ENCODE measurements at regions not wholly inside any gene's neighbourhood (a gene's known extent, or its start where the extent isn't known, plus 50 kb on each side); places are given as distances from the start of the nearest gene placed in this dataset.
"Not testable (repeated sequence)": the region's sequence is repeated elsewhere in the genome, so short reads cannot be mapped to it uniquely, and the experiment has no call there.

- DNase-seq (ENCODE audit: low read depth in 3 of 3, low spot score in 2 of 3) = no peak
These were observed 101.4 kb upstream of the IRX4 start for GRCh38 chr5:1983919-1984695.

DNA sequence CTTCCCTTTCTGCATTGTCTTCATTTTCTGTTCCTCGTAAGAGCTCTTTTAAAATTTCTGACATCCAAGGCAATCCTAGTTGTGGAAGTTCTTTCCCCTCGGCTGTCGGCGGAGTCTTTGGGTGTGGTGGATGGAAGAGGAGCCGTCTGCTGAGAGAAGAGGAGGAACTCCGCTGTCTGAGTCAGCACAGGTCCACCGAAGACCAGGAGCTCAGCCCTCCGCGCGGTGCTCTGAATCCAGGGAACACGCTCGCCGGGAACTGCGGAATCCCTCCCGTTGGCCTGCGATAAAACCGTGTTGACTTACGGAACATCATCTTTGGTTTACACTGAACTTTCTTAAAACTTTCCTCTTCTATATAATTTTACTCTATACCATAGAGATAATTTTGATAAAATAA is 100.7 kb upstream of the IRX4 start:
- DNase-seq (ENCODE audit: low read depth in 3 of 3, low spot score in 2 of 3) = no peak

- not testable (repeated sequence) for DNase-seq (ENCODE audit: low read depth in 3 of 3, low spot score in 2 of 3)
These were observed 99.8 kb upstream of the IRX4 start for GRCh38 chr5:1982561-1982960.

DNA sequence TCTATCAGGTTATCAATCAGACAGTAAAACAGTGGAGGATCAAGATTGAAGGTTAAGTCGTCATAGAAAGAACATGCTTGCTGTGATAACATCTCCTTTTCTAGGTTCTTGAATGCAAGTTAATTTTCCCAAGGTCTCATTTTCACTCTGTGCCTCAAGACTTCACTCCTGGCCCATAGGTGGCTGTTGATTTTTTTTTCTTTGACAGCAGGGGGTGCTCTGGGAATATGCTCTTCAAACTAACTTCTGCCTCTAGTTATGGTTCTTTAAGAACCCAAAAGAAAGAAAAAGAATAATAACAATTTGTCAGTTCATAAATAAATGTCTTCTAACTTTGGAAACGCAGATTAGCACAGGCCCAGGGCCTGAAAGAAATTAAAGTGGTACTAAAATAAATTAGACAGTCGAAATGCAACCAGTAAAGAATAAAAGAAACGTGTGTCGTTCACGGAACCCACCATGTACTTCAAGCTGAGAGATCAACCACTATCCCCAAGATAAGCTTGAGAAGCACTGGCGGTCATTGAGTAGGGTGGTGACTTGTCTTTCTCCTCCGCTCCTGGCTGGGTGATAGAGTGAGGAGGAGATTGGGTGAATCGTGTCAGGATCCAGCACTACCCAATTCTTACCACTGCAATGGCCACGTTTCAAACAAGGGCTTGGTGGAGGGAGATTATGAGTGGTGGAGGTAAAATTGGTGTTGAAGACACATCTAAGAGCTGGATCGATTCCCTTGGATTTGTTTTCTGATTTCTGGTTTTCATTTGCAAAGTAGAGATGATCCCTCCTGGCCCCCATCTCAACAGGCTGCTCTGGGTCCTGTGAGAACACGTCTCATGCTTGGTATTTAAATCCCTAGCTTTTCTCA is 93.4 kb upstream of the IRX4 start:
- no peak for DNase-seq (ENCODE audit: low read depth in 3 of 3, low spot score in 2 of 3)

GRCh38 chr5:1975406-1975715 is 92.6 kb upstream of the IRX4 start:
- DNase-seq (ENCODE audit: low read depth in 3 of 3, low spot score in 2 of 3) = no peak

- no peak for DNase-seq (ENCODE audit: low read depth in 3 of 3, low spot score in 2 of 3)
These were observed 92.0 kb upstream of the IRX4 start for GRCh38 chr5:1974501-1975405.

- no peak for DNase-seq (ENCODE audit: low read depth in 3 of 3, low spot score in 2 of 3)
These were observed 91.4 kb upstream of the IRX4 start for GRCh38 chr5:1974081-1974480.

- DNase-seq (ENCODE audit: low read depth in 3 of 3, low spot score in 2 of 3) = no peak
These were observed 90.8 kb upstream of the IRX4 start for GRCh38 chr5:1973391-1974013.

GRCh38 chr5:1971944-1972343 is 89.2 kb upstream of the IRX4 start:
- no peak for DNase-seq (ENCODE audit: low read depth in 3 of 3, low spot score in 2 of 3)

GRCh38 chr5:1967736-1968135 is 85.0 kb upstream of the IRX4 start:
- DNase-seq (ENCODE audit: low read depth in 3 of 3, low spot score in 2 of 3) = no peak

DNA sequence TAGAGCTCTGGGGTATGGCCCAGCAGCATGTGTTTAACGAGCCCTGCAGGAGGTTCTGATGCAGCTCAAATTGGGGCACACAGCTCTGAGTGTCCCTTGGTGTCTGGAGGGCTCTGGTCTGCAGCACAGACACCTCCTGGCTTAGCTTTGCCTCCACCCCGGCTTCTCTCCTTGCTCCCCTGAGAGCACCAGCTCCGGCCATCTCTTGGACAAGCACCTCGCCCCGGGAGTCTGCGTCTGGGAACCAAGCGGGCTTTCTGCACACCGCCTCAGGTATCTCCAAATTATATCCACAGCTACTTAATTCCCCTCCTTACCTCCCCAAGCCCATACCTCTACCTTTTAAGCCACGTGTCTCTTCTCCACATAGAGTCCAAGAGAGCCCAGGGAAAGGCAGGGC is 83.7 kb upstream of the IRX4 start:
- DNase-seq (ENCODE audit: low read depth in 3 of 3, low spot score in 2 of 3) = no peak

DNA sequence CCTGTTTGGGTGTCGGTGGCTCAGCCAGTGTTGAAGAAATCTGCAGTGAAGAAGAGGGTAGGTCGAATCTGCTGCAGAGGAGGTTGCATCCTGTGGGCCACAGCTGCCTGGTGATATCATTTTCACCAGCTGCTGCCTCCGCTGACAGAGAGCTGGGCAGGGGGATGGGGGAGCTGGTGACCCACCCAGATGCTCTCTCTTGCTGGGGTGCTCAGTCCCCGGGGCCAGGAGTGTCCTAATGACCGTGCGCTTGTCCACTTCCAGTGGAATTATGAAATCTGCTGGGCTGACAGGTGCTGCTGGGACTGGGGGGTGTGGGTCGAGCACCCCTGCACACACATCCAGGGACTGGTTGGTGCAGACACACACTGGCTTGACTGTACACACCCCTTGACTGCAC is 83.2 kb upstream of the IRX4 start:
- no peak for DNase-seq (ENCODE audit: low read depth in 3 of 3, low spot score in 2 of 3)

DNA sequence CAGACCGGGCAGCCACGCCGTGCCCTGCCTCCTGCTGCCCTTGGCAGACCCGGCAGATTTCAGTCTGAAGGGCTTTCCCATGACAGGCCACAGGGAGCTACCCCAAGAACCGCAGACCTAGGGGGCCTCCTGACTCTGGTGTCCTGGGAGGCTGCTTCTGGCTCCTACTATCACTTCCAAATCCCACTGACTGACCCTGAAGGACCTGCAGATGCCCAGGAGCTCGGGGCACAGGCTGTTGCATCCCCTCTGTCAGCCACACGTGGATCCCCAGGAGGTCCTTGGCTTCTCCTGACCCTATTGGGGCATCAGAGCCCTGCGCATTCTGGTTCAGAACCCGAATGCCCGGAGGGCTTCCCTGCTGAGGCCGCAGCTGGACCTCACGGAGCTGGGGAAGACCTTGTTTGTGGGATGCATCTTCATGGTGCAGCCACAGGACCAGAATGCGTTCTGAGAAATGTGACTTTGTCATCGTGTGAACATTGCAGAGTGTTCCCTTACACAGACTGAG is 81.3 kb upstream of the IRX4 start:
- no peak for DNase-seq (ENCODE audit: low read depth in 3 of 3, low spot score in 2 of 3)

GRCh38 chr5:1963358-1963757 is 80.6 kb upstream of the IRX4 start:
- no peak for DNase-seq (ENCODE audit: low read depth in 3 of 3, low spot score in 2 of 3)

DNA sequence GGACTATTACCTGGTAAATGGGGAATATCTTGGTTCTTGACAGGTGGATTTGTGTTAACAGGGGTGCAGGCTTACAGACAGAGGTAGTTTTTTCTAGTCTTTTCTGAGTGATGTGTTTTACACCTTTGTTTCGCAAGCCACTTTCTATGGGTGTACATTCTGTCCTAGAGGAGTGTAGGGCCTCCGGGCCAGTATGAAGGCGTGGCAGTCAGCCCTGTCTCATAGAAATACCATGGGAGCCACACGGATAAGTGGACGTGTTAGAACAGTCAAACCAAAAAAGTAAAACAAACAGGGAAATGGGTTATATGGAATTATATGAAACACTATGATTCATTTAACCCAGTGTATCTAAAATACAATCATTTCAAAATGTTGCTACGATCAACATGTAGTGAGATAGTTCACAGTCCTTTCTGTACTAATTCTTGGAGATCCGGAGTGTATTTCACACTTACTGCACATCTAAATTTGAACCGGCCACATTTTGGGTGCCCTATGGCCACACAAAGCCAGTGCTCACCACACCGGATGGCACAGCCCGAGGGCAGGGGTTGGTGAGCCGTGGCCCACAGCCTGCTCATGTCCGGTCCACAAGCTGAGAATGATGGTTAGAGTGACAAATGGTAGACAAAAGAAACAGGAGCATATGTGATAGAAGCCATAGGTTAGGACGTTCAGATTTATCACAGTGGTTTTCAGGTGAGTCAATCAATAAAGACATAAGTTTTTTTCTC is 80.1 kb upstream of the IRX4 start:
- no peak for DNase-seq (ENCODE audit: low read depth in 3 of 3, low spot score in 2 of 3)

DNA sequence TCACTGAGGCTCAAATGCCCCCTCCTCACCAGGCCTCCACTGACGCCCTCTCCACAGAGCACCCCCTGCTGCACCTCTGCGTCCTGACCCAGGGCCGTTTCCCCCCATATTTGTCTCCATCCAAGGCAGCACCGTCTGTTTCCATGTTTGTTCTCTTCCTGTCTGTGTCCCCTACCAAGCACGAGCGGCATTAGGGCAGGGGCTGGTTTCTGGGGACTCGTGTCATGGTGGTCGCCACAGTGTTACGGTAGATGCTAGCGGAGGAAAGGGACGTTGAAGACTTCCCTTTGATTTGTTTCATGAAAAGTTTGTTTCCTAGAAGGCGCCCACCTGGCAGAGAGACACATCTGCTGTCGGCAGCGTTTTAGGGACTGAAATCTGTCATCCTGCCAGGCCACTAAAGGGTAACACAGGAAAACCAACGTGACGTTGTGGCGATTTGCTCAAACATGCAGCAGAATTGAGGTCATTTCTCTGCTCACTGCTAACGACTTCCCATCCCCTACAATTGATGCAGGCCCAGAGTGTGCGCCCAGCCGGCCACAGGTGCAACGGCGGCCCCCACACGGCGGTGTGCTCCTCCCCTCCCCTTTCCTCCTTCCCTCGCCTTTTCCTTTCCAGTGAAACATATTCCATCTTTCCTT is 79.3 kb upstream of the IRX4 start:
- DNase-seq (ENCODE audit: low read depth in 3 of 3, low spot score in 2 of 3) = no peak

GRCh38 chr5:1961304-1961946 is 78.7 kb upstream of the IRX4 start:
- no peak for DNase-seq (ENCODE audit: low read depth in 3 of 3, low spot score in 2 of 3)

GRCh38 chr5:1960595-1961303 is 78.0 kb upstream of the IRX4 start:
- no peak for DNase-seq (ENCODE audit: low read depth in 3 of 3, low spot score in 2 of 3)
